Neural cell (in vitro differentiated cells): ENCODE measurements at regions not wholly inside any gene's neighbourhood (a gene's known extent, or its start where the extent isn't known, plus 50 kb on each side); places are given as distances from the start of the nearest gene placed in this dataset.

ENCODE experiments used
- MXI1 ChIP-seq: fragments of 450-650 bp; conservative IDR thresholded peaks from 2 replicates; pipeline ENCODE4 v1.6.1; 2014; ENCODE audit warnings: antibody characterized with exemption, mild to moderate bottlenecking; ENCODE audit not compliant: poor library complexity, severe bottlenecking
- TAF1 ChIP-seq: IDR thresholded peaks from 2 replicates; pipeline ENCODE4 v1.6.1; 2012; ENCODE audit warnings: low read depth

GRCh38 chr11:25456211-25456610 is 875.7 kb upstream of the ANO3 start:
- TF ChIP-seq MXI1 = no peak
- no peak for TF ChIP-seq TAF1
